ENCODE measurements at regions not wholly inside any gene's neighbourhood (a gene's known extent, or its start where the extent isn't known, plus 50 kb on each side); places are given as distances from the start of the nearest gene placed in this dataset.

DNA sequence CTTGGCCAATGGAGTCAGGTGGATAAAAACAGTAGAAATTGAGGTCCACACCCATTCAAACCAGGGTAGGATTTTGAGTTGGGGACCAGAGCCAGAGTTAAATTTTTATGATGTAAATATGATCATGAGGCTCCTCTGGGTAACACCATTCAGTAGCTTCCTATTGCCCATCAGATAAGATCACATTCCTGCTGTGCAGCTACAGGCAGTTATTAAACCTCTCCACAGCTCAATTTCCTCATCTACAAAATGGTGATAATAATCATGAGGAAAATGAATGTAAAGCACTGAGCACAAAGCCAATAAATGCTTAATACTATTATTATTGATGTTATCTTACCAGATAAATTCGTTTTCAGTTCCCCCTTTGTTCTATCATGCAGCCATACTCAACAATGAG is 432.0 kb downstream of the CAAP1 start:
- H3K4me3 ChIP-seq (replicated peaks; ENCODE audit: low read depth, low read length) = no peak overlapping the region
- TF ChIP-seq, protein P1, sequence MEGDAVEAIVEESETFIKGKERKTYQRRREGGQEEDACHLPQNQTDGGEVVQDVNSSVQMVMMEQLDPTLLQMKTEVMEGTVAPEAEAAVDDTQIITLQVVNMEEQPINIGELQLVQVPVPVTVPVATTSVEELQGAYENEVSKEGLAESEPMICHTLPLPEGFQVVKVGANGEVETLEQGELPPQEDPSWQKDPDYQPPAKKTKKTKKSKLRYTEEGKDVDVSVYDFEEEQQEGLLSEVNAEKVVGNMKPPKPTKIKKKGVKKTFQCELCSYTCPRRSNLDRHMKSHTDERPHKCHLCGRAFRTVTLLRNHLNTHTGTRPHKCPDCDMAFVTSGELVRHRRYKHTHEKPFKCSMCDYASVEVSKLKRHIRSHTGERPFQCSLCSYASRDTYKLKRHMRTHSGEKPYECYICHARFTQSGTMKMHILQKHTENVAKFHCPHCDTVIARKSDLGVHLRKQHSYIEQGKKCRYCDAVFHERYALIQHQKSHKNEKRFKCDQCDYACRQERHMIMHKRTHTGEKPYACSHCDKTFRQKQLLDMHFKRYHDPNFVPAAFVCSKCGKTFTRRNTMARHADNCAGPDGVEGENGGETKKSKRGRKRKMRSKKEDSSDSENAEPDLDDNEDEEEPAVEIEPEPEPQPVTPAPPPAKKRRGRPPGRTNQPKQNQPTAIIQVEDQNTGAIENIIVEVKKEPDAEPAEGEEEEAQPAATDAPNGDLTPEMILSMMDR (IDR thresholded peaks at IDR 0.05; ENCODE audit: low read depth, low read length, missing control alignments) = no peak
- DNase-seq (ENCODE audit: extremely low read depth, low read depth) = no peak

DNA sequence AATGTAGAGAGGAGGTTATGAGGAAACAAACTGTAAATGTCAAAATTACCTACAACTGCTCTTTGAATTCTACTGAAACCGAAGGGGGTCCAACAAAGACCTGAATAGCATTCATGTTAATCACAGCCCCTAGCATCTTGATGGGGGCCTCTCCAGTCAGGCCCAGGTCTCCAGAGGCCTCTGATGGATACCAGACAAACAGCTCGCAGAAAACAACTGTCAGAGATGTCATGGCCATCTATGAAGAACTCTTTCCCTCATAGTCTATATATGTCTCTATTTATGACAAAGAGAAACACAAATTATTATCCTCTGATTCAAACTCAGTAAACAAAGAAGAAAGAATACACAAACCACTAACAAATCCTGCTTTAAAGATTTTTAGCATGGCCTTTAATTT is 432.6 kb downstream of the CAAP1 start:
- no peak for DNase-seq (ENCODE audit: extremely low read depth, low read depth)
- TF ChIP-seq, protein P1 (IDR thresholded peaks at IDR 0.05; ENCODE audit: low read depth, low read length, missing control alignments) = no peak
- no peak overlapping the region for H3K4me3 ChIP-seq (replicated peaks; ENCODE audit: low read depth, low read length)

DNA sequence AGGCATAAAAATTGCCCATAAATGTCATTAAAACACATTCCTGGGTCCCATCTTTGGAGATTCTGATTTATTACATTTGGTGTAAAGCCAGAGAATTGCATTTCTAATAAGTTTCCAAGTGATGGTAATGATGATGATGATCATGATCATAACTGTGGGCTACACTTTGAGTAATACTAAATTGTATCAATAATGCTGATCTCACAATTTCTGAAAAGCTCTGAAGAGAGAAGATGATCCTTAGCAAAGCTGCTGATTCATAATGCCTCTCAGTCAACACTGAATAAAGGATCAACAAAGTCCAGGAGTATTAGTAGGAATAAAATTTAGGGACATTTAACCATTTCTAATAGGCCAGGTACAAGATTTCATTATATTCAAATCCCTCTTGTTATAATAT is 434.5 kb downstream of the CAAP1 start:
- no peak for DNase-seq (ENCODE audit: extremely low read depth, low read depth)
- no peak overlapping the region for H3K4me3 ChIP-seq (replicated peaks; ENCODE audit: low read depth, low read length)

DNA sequence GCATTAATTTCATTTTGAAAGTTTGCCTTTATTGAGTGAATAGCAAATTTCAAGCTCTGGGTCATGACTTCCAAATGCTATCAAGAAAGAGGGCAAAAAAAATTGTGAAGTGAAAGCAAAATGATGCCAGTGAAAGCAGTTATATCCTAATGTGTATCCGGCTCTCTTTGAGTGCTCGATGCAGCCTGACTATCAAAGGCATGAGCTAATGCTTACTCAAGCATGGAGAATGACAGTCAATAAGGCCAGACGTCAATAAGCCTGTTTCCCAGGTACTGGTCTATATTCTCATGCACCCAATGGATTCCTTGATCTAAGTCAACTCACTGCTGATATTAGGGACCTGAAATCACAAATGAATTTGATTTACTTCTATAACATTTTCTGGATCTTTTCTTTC is 435.5 kb downstream of the CAAP1 start:
- H3K4me3 ChIP-seq (replicated peaks; ENCODE audit: low read depth, low read length) = no peak overlapping the region
- DNase-seq (ENCODE audit: extremely low read depth, low read depth) = no peak
- TF ChIP-seq, protein P1 (IDR thresholded peaks at IDR 0.05; ENCODE audit: low read depth, low read length, missing control alignments) = no peak

More for the DNA sequence above, 434.5 kb downstream of the CAAP1 start:
- TF ChIP-seq, protein P1 (IDR thresholded peaks at IDR 0.05; ENCODE audit: low read depth, low read length, missing control alignments) = no peak

DNA sequence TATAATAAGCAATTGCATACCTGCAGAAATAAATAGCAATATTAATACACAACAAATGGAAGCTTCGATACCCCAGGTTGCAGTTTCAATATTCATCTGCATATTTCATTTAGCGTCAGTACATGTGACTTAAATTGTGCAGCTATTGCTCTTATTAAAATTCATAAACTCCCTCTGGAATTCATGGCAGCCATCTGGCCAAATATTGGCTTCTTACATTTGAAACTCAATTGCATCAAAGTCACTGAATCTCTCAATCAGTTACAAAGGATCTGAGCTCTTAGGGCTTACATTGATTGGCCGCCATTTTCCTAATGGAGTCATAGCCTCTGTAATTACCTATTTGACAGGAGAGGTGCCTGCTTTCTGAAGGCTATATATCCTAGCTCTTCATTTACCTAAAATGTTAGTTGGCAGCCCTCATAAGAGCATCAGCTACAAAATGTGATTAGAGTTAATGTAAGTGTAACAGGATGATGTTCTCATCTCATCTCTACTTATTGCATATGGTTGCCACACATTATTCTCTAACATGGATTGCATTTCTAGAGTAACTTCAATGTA is 453.5 kb downstream of the CAAP1 start:
- DNase-seq (ENCODE audit: extremely low read depth, low read depth) = no peak
- TF ChIP-seq, protein P1 (IDR thresholded peaks at IDR 0.05; ENCODE audit: low read depth, low read length, missing control alignments) = no peak
- H3K4me3 ChIP-seq (replicated peaks; ENCODE audit: low read depth, low read length) = no peak overlapping the region

DNA sequence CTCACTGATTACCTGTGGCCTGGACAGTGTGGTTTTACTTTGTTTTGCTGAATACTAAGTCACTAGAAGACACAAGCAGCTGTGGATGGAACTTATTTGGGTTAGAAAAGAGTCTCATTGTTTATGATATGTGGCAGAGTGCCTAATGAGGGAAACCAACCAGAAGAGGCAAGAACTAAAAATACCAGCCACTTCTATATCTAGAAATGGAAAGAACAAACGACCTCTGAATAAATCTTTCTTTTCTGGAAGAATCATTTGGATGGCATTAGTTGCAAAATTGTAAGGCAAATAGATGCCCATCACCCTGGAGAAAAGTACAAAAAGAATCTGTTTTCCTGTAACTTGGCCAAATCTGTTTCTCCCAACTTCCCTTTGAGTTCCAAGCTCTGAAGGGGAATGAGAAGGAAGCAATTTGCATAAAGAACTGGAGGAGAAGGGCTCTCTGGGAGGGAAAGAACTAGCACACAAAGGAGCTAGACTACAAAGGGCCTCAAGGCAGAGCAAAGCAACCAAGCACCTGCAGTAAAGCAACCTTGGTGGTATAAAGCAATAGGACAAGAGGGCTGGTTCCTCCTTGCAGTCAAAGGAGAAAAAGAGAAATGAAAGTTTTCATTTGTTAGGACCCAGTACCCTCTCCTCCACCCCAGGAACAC is 455.4 kb downstream of the CAAP1 start:
- TF ChIP-seq, protein P1 (IDR thresholded peaks at IDR 0.05; ENCODE audit: low read depth, low read length, missing control alignments) = no peak
- no peak for DNase-seq (ENCODE audit: extremely low read depth, low read depth)
- no peak overlapping the region for H3K4me3 ChIP-seq (replicated peaks; ENCODE audit: low read depth, low read length)

Data from HFF-Myc (cell line).